ENCODE measurements at regions not wholly inside any gene's neighbourhood (a gene's known extent, or its start where the extent isn't known, plus 50 kb on each side); places are given as distances from the start of the nearest gene placed in this dataset.
"Not testable (repeated sequence)": the region's sequence is repeated elsewhere in the genome, so short reads cannot be mapped to it uniquely, and the experiment has no call there.

DNA sequence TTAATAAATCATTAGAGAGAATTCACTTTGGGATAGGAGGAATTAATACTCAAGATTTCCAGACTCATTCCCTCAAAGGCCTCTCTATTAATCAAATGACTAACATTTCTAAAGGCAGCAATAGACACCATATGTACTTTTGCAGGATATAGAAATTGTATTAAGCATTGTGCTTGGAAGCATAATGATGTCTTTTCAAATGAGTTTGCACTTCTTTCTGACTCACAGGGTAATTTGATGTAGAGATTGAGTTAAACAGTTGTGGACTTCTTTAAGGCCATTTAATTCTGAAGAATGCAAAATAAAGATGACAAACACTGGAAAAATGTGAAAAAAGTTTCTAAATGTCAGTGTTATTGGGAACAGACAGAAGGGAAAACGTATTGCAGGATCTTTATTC, 63.4 kb upstream of the CSRP2 start:
- TF ChIP-seq, protein P1, sequence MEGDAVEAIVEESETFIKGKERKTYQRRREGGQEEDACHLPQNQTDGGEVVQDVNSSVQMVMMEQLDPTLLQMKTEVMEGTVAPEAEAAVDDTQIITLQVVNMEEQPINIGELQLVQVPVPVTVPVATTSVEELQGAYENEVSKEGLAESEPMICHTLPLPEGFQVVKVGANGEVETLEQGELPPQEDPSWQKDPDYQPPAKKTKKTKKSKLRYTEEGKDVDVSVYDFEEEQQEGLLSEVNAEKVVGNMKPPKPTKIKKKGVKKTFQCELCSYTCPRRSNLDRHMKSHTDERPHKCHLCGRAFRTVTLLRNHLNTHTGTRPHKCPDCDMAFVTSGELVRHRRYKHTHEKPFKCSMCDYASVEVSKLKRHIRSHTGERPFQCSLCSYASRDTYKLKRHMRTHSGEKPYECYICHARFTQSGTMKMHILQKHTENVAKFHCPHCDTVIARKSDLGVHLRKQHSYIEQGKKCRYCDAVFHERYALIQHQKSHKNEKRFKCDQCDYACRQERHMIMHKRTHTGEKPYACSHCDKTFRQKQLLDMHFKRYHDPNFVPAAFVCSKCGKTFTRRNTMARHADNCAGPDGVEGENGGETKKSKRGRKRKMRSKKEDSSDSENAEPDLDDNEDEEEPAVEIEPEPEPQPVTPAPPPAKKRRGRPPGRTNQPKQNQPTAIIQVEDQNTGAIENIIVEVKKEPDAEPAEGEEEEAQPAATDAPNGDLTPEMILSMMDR (IDR thresholded peaks at IDR 0.05) = no peak
- no peaks in the 10 kb centered on the region for H3K27me3 Mint-ChIP-seq (ENCODE audit: low read depth, poor library complexity)
- no peaks in the 10 kb centered on the region for H3K9me3 Mint-ChIP-seq
- DNase-seq = no peak
- H3K4me3 Mint-ChIP-seq = no peak overlapping the region
- peaks cover 16% of the 10 kb centered on the region for H3K4me1 Mint-ChIP-seq
- no peaks in the 10 kb centered on the region for H3K36me3 Mint-ChIP-seq (ENCODE audit: low read depth)
- H3K27ac Mint-ChIP-seq = no peak overlapping the region

- H3K9me3 Mint-ChIP-seq = no peaks in the 10 kb centered on the region
- no peak for DNase-seq
- H3K27ac Mint-ChIP-seq = no peak overlapping the region
- no peak overlapping the region for H3K4me3 Mint-ChIP-seq
- peaks cover 23% of the 10 kb centered on the region for H3K4me1 Mint-ChIP-seq
- no peaks in the 10 kb centered on the region for H3K36me3 Mint-ChIP-seq (ENCODE audit: low read depth)
- TF ChIP-seq, protein P1 (IDR thresholded peaks at IDR 0.05) = no peak
- no peaks in the 10 kb centered on the region for H3K27me3 Mint-ChIP-seq (ENCODE audit: low read depth, poor library complexity)
These were observed 62.0 kb upstream of the CSRP2 start for GRCh38 chr12:76940671-76941445.

GRCh38 chr12:76939701-76940100, 60.9 kb upstream of the CSRP2 start:
- Mint-ChIP-seq H3K4me1 (peaks cover 23% of the 10 kb centered on the region), H3K36me3 (ENCODE audit: low read depth) (no peaks in the 10 kb centered on the region), H3K9me3 (no peaks in the 10 kb centered on the region), H3K27ac (no peak overlapping the region), H3K27me3 (ENCODE audit: low read depth, poor library complexity) (peaks cover 3% of the 10 kb centered on the region), H3K4me3 (no peak overlapping the region)
- TF ChIP-seq, protein P1 (IDR thresholded peaks at IDR 0.05) = no peak
- DNase-seq = no peak

GRCh38 chr12:76936275-76937193, 57.7 kb upstream of the CSRP2 start:
- Mint-ChIP-seq H3K36me3 (ENCODE audit: low read depth) (no peaks in the 10 kb centered on the region), H3K27me3 (ENCODE audit: low read depth, poor library complexity) (peaks cover 3% of the 10 kb centered on the region), H3K27ac (no peak overlapping the region), H3K4me1 (peaks cover 23% of the 10 kb centered on the region), H3K4me3 (no peak overlapping the region), H3K9me3 (no peaks in the 10 kb centered on the region)
- TF ChIP-seq, protein P1 (IDR thresholded peaks at IDR 0.05) = no peak
- no peak for DNase-seq

DNA sequence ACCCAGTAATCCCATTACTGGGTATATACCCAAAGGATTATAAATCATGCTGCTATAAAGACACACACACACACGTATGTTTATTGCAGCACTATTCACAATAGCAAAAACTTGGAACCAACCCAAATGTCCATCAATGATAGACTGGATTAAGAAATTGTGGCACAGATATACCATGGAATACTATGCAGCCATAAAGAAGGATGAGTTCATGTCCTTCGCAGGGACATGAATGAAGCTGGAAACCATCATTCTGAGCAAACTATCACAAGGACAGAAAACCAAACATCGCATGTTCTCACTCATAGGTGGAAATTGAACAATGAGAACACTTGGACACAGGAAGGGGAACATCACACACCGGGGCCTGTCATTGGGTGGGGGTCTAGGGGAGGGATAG, 54.6 kb upstream of the CSRP2 start:
- H3K27ac Mint-ChIP-seq; H3K36me3 Mint-ChIP-seq (ENCODE audit: low read depth); H3K27me3 Mint-ChIP-seq (ENCODE audit: low read depth, poor library complexity); DNase-seq; H3K9me3 Mint-ChIP-seq; H3K4me3 Mint-ChIP-seq: not testable (repeated sequence)
- H3K4me1 Mint-ChIP-seq = peaks cover 21% of the 10 kb centered on the region

DNA sequence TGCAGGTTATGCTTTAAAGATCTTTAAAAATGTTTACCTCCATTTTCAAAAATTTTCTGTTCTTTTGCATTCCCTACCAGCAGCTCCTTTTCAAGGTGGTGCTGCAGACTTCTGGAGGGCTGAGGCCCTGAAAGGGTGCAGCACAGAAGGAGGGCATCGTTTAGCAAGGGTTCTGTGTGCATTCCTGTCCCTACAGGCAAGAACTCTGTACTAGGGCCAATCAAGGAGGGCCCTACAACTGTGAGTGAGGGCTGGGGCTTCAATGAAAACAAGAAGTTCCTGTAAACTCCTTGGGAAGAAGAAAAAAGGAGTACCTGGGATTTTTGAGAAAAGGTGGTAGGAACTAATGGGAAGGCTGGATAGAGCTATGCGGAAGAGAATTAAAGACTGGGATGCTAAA, 50.7 kb upstream of the CSRP2 start:
- peak overlapping the region; percentile 95 for H3K27ac Mint-ChIP-seq
- no peak overlapping the region for H3K4me3 Mint-ChIP-seq
- peaks cover 28% of the 10 kb centered on the region for H3K4me1 Mint-ChIP-seq
- TF ChIP-seq, protein P1 (IDR thresholded peaks at IDR 0.05) = no peak
- no peak for DNase-seq
- no peaks in the 10 kb centered on the region for H3K27me3 Mint-ChIP-seq (ENCODE audit: low read depth, poor library complexity)
- H3K36me3 Mint-ChIP-seq (ENCODE audit: low read depth) = no peaks in the 10 kb centered on the region
- H3K9me3 Mint-ChIP-seq = peaks cover 8% of the 10 kb centered on the region
